Endodermal cell (in vitro differentiated cells): ENCODE measurements at regions not wholly inside any gene's neighbourhood (a gene's known extent, or its start where the extent isn't known, plus 50 kb on each side); places are given as distances from the start of the nearest gene placed in this dataset.

Source experiments
- DNase-seq: peaks from one replicate; pipeline ENCODE4 v3.0.0-alpha.2; 2017
- H3K27ac ChIP-seq: 2 replicates; pipeline ENCODE4 v1.5.1; 2013; ENCODE audit warnings: mild to moderate bottlenecking, low read depth, low read length, moderate library complexity
- H3K27me3 ChIP-seq: 2 replicates; pipeline ENCODE4 v1.6.1; 2013; ENCODE audit warnings: mild to moderate bottlenecking, low read length, moderate library complexity; ENCODE audit not compliant: insufficient read depth, control insufficient read depth, poor library complexity, severe bottlenecking
- H3K36me3 ChIP-seq: 2 replicates; pipeline ENCODE4 v1.7.0; 2013; ENCODE audit warnings: mild to moderate bottlenecking, low read length, moderate library complexity; ENCODE audit not compliant: control insufficient read depth, insufficient read depth
- H3K4me1 ChIP-seq: one replicate; pipeline ENCODE4 v1.7.0; 2013; ENCODE audit warnings: low read length; ENCODE audit not compliant: control insufficient read depth, insufficient read depth
- H3K4me3 ChIP-seq: 2 replicates; pipeline ENCODE4 v1.5.1; 2013; ENCODE audit warnings: mild to moderate bottlenecking, low read length, moderate library complexity
- H3K9ac ChIP-seq: 2 replicates; pipeline ENCODE4 v1.6.1; 2013; ENCODE audit warnings: mild to moderate bottlenecking, low read length, moderate library complexity; ENCODE audit not compliant: poor library complexity, severe bottlenecking; ENCODE audit errors: extremely low read depth
- H3K9me3 ChIP-seq: 2 replicates; pipeline ENCODE4 v1.6.1; 2013; ENCODE audit warnings: mild to moderate bottlenecking, low read length, moderate library complexity; ENCODE audit not compliant: control insufficient read depth
- H3K27ac Mint-ChIP-seq: 2 replicates; pipeline ENCODE4 v1.8.0; 2020; ENCODE audit warnings: mixed read lengths
- H3K27me3 Mint-ChIP-seq: 2 replicates; pipeline ENCODE4 v1.8.0; 2021; ENCODE audit warnings: mild to moderate bottlenecking, mixed read lengths; ENCODE audit not compliant: insufficient read depth
- H3K36me3 Mint-ChIP-seq: 2 replicates; pipeline ENCODE4 v1.8.0; 2020; ENCODE audit warnings: low read depth, mixed read lengths
- H3K4me1 Mint-ChIP-seq: 2 replicates; pipeline ENCODE4 v1.8.0; 2020; ENCODE audit warnings: mixed read lengths
- H3K4me3 Mint-ChIP-seq: 2 replicates; pipeline ENCODE4 v1.8.0; 2020; ENCODE audit warnings: mild to moderate bottlenecking, moderate library complexity, mixed read lengths
- H3K9me3 Mint-ChIP-seq: 2 replicates; pipeline ENCODE4 v1.8.0; 2020; ENCODE audit warnings: mild to moderate bottlenecking, mixed read lengths
- WGBS, 2 experiments: methylation state at CpG; one replicate each; pipeline versions ENCODE4 v1.1.5 to v1.1.7; 2013; ENCODE audit warnings: missing lambda C conversion rate in 2 of 2, mixed read lengths in 1 of 2; ENCODE audit not compliant: insufficient coverage in 1 of 2, insufficient read length in 1 of 2; 5-methylcytosine and 5-hydroxymethylcytosine counted together
- TF ChIP-seq, protein P1 (sequence below): fragments of 200-600 bp; sonication (generic); conservative IDR thresholded peaks from 2 replicates; pipeline ENCODE4 v1.5.0; 2021; ENCODE audit warnings: antibody characterized with exemption, mild to moderate bottlenecking

DNA sequence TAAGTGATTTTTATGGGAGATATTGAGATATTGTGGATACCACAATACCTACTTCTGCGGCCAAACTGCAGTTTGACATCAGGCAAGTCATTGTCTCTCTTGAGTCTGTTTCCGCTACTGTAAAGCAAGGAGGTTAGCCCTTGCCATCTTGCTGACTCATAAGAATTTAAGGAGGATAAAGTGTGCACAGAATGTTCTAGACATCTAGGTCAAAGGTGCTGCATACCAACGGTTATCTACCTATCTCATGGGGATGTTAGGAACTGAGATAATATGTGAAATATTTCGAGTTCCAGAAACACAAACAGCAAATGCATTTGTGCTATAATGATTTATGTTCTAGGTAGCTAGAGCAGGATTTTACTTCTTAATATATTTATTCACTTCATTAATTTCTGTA, 211.5 kb upstream of the NR3C2 start:
- Mint-ChIP-seq H3K36me3 (no peaks in the 10 kb centered on the region), H3K4me1 (peaks cover 33% of the 10 kb centered on the region), H3K27me3 (peaks cover 16% of the 10 kb centered on the region), H3K27ac (no peak overlapping the region), H3K9me3 (no peaks in the 10 kb centered on the region), H3K4me3 (no peak overlapping the region)
- DNase-seq = no peak
- 91 to 100% methylated on average over 1 to 4 of the region's 4 CpGs for WGBS, 2 experiments
- Histone ChIP-seq H3K27me3 (peaks cover 46% of the 10 kb centered on the region), H3K9ac (no peak overlapping the region), H3K4me3 (no peak overlapping the region), H3K4me1 (no peaks in the 10 kb centered on the region), H3K9me3 (no peaks in the 10 kb centered on the region), H3K27ac (no peak overlapping the region), H3K36me3 (no peaks in the 10 kb centered on the region)
- TF ChIP-seq, protein P1, sequence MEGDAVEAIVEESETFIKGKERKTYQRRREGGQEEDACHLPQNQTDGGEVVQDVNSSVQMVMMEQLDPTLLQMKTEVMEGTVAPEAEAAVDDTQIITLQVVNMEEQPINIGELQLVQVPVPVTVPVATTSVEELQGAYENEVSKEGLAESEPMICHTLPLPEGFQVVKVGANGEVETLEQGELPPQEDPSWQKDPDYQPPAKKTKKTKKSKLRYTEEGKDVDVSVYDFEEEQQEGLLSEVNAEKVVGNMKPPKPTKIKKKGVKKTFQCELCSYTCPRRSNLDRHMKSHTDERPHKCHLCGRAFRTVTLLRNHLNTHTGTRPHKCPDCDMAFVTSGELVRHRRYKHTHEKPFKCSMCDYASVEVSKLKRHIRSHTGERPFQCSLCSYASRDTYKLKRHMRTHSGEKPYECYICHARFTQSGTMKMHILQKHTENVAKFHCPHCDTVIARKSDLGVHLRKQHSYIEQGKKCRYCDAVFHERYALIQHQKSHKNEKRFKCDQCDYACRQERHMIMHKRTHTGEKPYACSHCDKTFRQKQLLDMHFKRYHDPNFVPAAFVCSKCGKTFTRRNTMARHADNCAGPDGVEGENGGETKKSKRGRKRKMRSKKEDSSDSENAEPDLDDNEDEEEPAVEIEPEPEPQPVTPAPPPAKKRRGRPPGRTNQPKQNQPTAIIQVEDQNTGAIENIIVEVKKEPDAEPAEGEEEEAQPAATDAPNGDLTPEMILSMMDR = no peak

DNA sequence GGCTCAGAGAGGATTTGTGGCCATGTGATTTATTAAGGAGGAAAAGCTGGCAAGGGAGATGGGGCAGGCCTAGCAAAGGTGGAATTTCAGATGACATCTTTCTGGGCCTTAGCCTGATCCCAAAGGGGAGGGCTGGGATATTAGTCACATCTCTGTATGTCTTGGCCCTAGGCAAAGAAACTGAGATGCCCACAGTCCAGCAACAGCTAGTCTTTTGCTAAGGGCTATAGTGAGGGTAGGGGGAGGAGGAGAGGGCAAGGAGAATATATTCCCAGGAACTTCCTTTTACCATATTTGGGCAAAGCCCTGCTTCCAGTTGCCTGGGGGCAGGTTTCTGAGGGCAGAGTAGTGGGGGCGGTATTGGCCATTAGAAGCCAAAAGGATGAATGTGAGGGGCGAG, 209.8 kb upstream of the NR3C2 start:
- no peak overlapping the region for H3K27ac ChIP-seq
- no peak overlapping the region for H3K9ac ChIP-seq
- DNase-seq = no peak
- no peaks in the 10 kb centered on the region for H3K9me3 ChIP-seq
- H3K36me3 Mint-ChIP-seq = no peaks in the 10 kb centered on the region
- H3K36me3 ChIP-seq = no peaks in the 10 kb centered on the region
- 100% methylated on average over 2 of the region's 2 CpGs; no CpG with 5 or more reads in 1 of the 2 experiments for WGBS, 2 experiments
- no peak overlapping the region for H3K27ac Mint-ChIP-seq
- no peak overlapping the region for H3K4me3 Mint-ChIP-seq
- H3K4me1 Mint-ChIP-seq = peaks cover 34% of the 10 kb centered on the region
- no peaks in the 10 kb centered on the region for H3K9me3 Mint-ChIP-seq
- TF ChIP-seq, protein P1 = no peak
- H3K4me3 ChIP-seq = no peak overlapping the region
- H3K27me3 Mint-ChIP-seq = peaks cover 33% of the 10 kb centered on the region
- peaks cover 60% of the 10 kb centered on the region for H3K27me3 ChIP-seq
- no peaks in the 10 kb centered on the region for H3K4me1 ChIP-seq

- no peak for DNase-seq
- WGBS, 2 experiments = 100% methylated on average over 1 of the region's 1 CpG; no CpG with 5 or more reads in 1 of the 2 experiments
- H3K36me3 Mint-ChIP-seq = no peaks in the 10 kb centered on the region
- no peak overlapping the region for H3K4me3 Mint-ChIP-seq
- no peaks in the 10 kb centered on the region for H3K9me3 Mint-ChIP-seq
- H3K4me1 Mint-ChIP-seq = peaks cover 34% of the 10 kb centered on the region
- H3K27ac Mint-ChIP-seq = no peak overlapping the region
- H3K36me3 ChIP-seq = no peaks in the 10 kb centered on the region
- peaks cover 73% of the 10 kb centered on the region for H3K27me3 ChIP-seq
- TF ChIP-seq, protein P1 = no peak
- H3K27ac ChIP-seq = no peak overlapping the region
- H3K4me1 ChIP-seq = no peaks in the 10 kb centered on the region
- H3K4me3 ChIP-seq = no peak overlapping the region
- H3K27me3 Mint-ChIP-seq = peaks cover 43% of the 10 kb centered on the region
- no peaks in the 10 kb centered on the region for H3K9me3 ChIP-seq
- H3K9ac ChIP-seq = no peak overlapping the region
These were observed 207.6 kb upstream of the NR3C2 start for GRCh38 chr4:148649652-148650331.
